ENCODE measurements at regions not wholly inside any gene's neighbourhood (a gene's known extent, or its start where the extent isn't known, plus 50 kb on each side); places are given as distances from the start of the nearest gene placed in this dataset.
A peak's percentile ranks its signal among the peaks of the same experiment; 100 is the strongest.

GRCh38 chr1:96259399-96259798 is 462.2 kb upstream of the PTBP2 start:
- Histone ChIP-seq H3K4me3 (ENCODE audit: insufficient read depth, low read depth, low read length) (no peak overlapping the region), H3K27ac (ENCODE audit: low read depth, low read length) (no peak overlapping the region), H3K9me3 (ENCODE audit: insufficient read depth, low read depth, low read length) (no peaks in the 10 kb centered on the region), H3K4me1 (ENCODE audit: insufficient read depth, low read length) (no peaks in the 10 kb centered on the region), H2AFZ (ENCODE audit: low read depth, low read length) (no peak overlapping the region), H3K79me2 (ENCODE audit: insufficient read depth, low read length) (no peaks in the 10 kb centered on the region), H4K20me1 (ENCODE audit: insufficient read depth, low read length) (no peaks in the 10 kb centered on the region), H3K27me3 (ENCODE audit: insufficient read depth, low read length) (no peaks in the 10 kb centered on the region), H3K36me3 (ENCODE audit: insufficient read depth, low read length) (no peaks in the 10 kb centered on the region), H3K9ac (ENCODE audit: low read length) (no peak overlapping the region), H3K4me2 (ENCODE audit: low read length) (no peak overlapping the region)
- FAIRE-seq: no peak
- no peaks in the 10 kb centered on the region for H3K9me3 Mint-ChIP-seq (ENCODE audit: unreplicated experiment)
- H3K27me3 Mint-ChIP-seq (ENCODE audit: low read depth, unreplicated experiment): no peaks in the 10 kb centered on the region
- H3K36me3 Mint-ChIP-seq (ENCODE audit: low read depth, unreplicated experiment): no peaks in the 10 kb centered on the region
- H3K4me1 Mint-ChIP-seq (ENCODE audit: low read depth, unreplicated experiment): no peaks in the 10 kb centered on the region
- no peak overlapping the region for H3K27ac Mint-ChIP-seq (ENCODE audit: unreplicated experiment)
- H3K4me3 Mint-ChIP-seq (ENCODE audit: unreplicated experiment): no peak overlapping the region
- TF ChIP-seq EZH2 (IDR thresholded peaks at IDR 0.05; ENCODE audit: insufficient read depth, low read length) (no peak), CTCF (IDR thresholded peaks at IDR 0.05; ENCODE audit: insufficient read depth, low read depth, low read length) (no peak)
- no peak for DNase-seq (ENCODE audit: low read depth)

DNA sequence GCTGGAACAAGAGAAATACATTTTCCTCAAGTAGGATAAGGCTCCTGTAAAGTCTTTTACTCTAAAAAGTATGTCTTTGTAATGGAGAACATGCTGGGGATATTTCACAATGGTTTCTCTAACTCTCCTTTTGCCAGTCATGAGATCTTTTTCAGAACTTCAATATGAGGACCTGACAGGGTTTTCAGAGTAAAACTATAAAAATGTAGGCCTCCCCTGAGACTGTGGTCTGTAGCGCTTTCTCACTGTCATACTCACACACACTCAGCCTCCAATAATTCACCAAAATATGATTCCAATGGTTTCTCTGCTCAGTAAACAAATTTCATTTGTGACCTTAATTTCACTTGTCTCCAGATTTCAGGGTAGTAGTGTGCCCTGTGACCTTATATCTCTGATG is 440.1 kb upstream of the PTBP2 start:
- FAIRE-seq: no peak
- Mint-ChIP-seq H3K27me3 (ENCODE audit: low read depth, unreplicated experiment) (no peaks in the 10 kb centered on the region), H3K4me1 (ENCODE audit: low read depth, unreplicated experiment) (no peaks in the 10 kb centered on the region), H3K4me3 (ENCODE audit: unreplicated experiment) (no peak overlapping the region), H3K9me3 (ENCODE audit: unreplicated experiment) (peaks cover 10% of the 10 kb centered on the region), H3K36me3 (ENCODE audit: low read depth, unreplicated experiment) (no peaks in the 10 kb centered on the region), H3K27ac (ENCODE audit: unreplicated experiment) (no peak overlapping the region)
- Histone ChIP-seq H3K79me2 (ENCODE audit: insufficient read depth, low read length) (no peaks in the 10 kb centered on the region), H3K9ac (ENCODE audit: low read length) (no peak overlapping the region), H3K4me3 (ENCODE audit: insufficient read depth, low read depth, low read length) (no peak overlapping the region), H3K36me3 (ENCODE audit: insufficient read depth, low read length) (no peaks in the 10 kb centered on the region), H4K20me1 (ENCODE audit: insufficient read depth, low read length) (no peaks in the 10 kb centered on the region), H2AFZ (ENCODE audit: low read depth, low read length) (no peak overlapping the region), H3K27ac (ENCODE audit: low read depth, low read length) (no peak overlapping the region), H3K4me2 (ENCODE audit: low read length) (no peak overlapping the region), H3K27me3 (ENCODE audit: insufficient read depth, low read length) (no peaks in the 10 kb centered on the region), H3K9me3 (ENCODE audit: insufficient read depth, low read depth, low read length) (no peaks in the 10 kb centered on the region), H3K4me1 (ENCODE audit: insufficient read depth, low read length) (no peaks in the 10 kb centered on the region)
- TF ChIP-seq CTCF (IDR thresholded peaks at IDR 0.05; ENCODE audit: insufficient read depth, low read depth, low read length) (no peak), EZH2 (IDR thresholded peaks at IDR 0.05; ENCODE audit: insufficient read depth, low read length) (no peak)
- DNase-seq (ENCODE audit: low read depth): peak; percentile 1

DNA sequence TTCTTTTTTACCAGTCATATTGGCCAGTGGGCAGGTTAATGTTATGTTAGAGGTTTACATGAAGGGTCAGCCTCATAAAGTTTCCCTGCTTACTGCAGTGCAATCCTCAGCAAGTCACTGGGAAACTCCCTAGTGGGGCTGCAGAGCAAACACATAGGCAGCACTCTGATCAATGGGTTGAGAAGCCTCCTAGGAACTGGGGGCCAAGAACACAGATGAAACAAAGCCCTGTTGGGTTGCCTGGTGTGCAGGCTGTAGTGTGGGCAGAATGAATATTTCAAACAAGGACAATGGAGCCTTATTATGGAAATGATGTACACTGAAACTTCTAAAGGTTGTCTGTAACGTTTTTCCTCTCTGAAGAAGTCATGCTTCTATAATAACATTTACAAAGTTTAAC is 431.6 kb upstream of the PTBP2 start:
- Histone ChIP-seq H3K79me2 (ENCODE audit: insufficient read depth, low read length) (no peaks in the 10 kb centered on the region), H3K4me3 (ENCODE audit: insufficient read depth, low read depth, low read length) (no peak overlapping the region), H2AFZ (ENCODE audit: low read depth, low read length) (no peak overlapping the region), H4K20me1 (ENCODE audit: insufficient read depth, low read length) (no peaks in the 10 kb centered on the region), H3K9me3 (ENCODE audit: insufficient read depth, low read depth, low read length) (no peaks in the 10 kb centered on the region), H3K27me3 (ENCODE audit: insufficient read depth, low read length) (no peaks in the 10 kb centered on the region), H3K36me3 (ENCODE audit: insufficient read depth, low read length) (no peaks in the 10 kb centered on the region), H3K27ac (ENCODE audit: low read depth, low read length) (no peak overlapping the region), H3K9ac (ENCODE audit: low read length) (no peak overlapping the region), H3K4me1 (ENCODE audit: insufficient read depth, low read length) (no peaks in the 10 kb centered on the region), H3K4me2 (ENCODE audit: low read length) (no peak overlapping the region)
- Mint-ChIP-seq H3K36me3 (ENCODE audit: low read depth, unreplicated experiment) (no peaks in the 10 kb centered on the region), H3K4me3 (ENCODE audit: unreplicated experiment) (no peak overlapping the region), H3K4me1 (ENCODE audit: low read depth, unreplicated experiment) (no peaks in the 10 kb centered on the region), H3K9me3 (ENCODE audit: unreplicated experiment) (peaks cover 15% of the 10 kb centered on the region), H3K27ac (ENCODE audit: unreplicated experiment) (no peak overlapping the region), H3K27me3 (ENCODE audit: low read depth, unreplicated experiment) (no peaks in the 10 kb centered on the region)
- no peak for TF ChIP-seq CTCF (IDR thresholded peaks at IDR 0.05; ENCODE audit: insufficient read depth, low read depth, low read length)
- TF ChIP-seq EZH2 (IDR thresholded peaks at IDR 0.05; ENCODE audit: insufficient read depth, low read length): no peak
- DNase-seq (ENCODE audit: low read depth) (no peak), FAIRE-seq (no peak)

Measured in astrocyte (in vitro differentiated cells and primary cell).